ENCODE measurements at regions not wholly inside any gene's neighbourhood (a gene's known extent, or its start where the extent isn't known, plus 50 kb on each side); places are given as distances from the start of the nearest gene placed in this dataset.
A peak's percentile ranks its signal among the peaks of the same experiment; 100 is the strongest.

DNA sequence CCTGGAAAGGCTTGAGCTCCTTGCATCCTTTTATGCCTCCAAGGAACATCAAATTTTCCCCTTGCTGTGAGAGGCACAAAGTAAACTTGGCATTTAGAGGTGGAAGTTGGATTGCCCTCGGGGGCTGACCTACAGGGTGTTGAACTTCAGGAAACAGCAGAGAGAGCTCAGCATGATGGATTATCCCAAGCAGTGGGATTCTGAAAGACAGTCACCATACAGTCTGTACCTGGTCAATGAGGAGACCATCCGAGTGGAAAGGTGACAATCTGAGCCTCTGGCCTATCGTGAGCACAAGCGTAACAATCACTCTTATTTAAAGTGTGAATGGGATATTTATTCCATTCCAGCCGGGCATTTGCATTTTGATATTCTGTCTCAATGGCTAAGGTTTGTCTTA is 105.6 kb upstream of the NECTIN3 start:
- Histone ChIP-seq H2BK20ac (ENCODE audit: low read depth, low read length, poor library complexity, severe bottlenecking) (peak overlapping the region; percentile 6), H3K4ac (ENCODE audit: low read depth, low read length) (no peak overlapping the region), H3K27me3 (ENCODE audit: insufficient read depth, low read length) (no peaks in the 10 kb centered on the region), H2BK15ac (ENCODE audit: low read depth, low read length) (no peak overlapping the region), H3T11ph (ENCODE audit: low read length) (no peak overlapping the region), H4K20me1 (ENCODE audit: control insufficient read depth, insufficient read depth, insufficient read length) (no peaks in the 10 kb centered on the region), H3K18ac (ENCODE audit: insufficient read length, low read depth, low read length) (no peak overlapping the region), H3K79me1 (ENCODE audit: insufficient read depth, low read depth, low read length, poor library complexity, severe bottlenecking) (no peaks in the 10 kb centered on the region), H3K14ac (ENCODE audit: insufficient read depth, low read length) (no peak overlapping the region), H3K9me3 (ENCODE audit: control insufficient read depth, low read depth, low read length) (peaks cover 11% of the 10 kb centered on the region), H4K5ac (ENCODE audit: insufficient read length, low read depth, low read length) (no peak overlapping the region), H3K23ac (ENCODE audit: insufficient read length, low read depth, low read length) (no peak overlapping the region), H2AFZ (ENCODE audit: low read length) (no peak overlapping the region), H3K9ac (ENCODE audit: extremely low read depth, insufficient read length, low read length) (no peak overlapping the region), H3K4me2 (ENCODE audit: insufficient read depth, insufficient read length, low read length) (peak overlapping the region; percentile 17), H2BK120ac (ENCODE audit: low read depth, low read length, poor library complexity, severe bottlenecking) (no peak overlapping the region), H2BK5ac (ENCODE audit: insufficient read length, low read length) (no peak overlapping the region), H4K8ac (replicated peaks; ENCODE audit: insufficient read length, low read depth, low read length) (no peak overlapping the region), H3K79me2 (ENCODE audit: insufficient read depth, low read length) (peaks cover 20% of the 10 kb centered on the region; the same call in 1 of the 2 replicates), H2BK12ac (ENCODE audit: insufficient read length, low read depth, low read length) (no peak overlapping the region), H3K27ac (ENCODE audit: insufficient read length, low read depth, low read length) (no peak overlapping the region), H3K4me1 (ENCODE audit: insufficient read depth, low read length) (no peaks in the 10 kb centered on the region), H2AK5ac (ENCODE audit: insufficient read length, low read length) (no peak overlapping the region), H3K56ac (ENCODE audit: insufficient read length, low read depth, low read length) (no peak overlapping the region), H3K23me2 (ENCODE audit: insufficient read length, low read depth, low read length, poor library complexity, severe bottlenecking) (no peaks in the 10 kb centered on the region), H4K91ac (ENCODE audit: insufficient read length, low read depth, low read length) (no peak overlapping the region)
- no CpG with 5 or more reads among the region's 5 CpGs for WGBS (ENCODE audit: extremely low coverage, insufficient read length, low lambda C conversion rate)
- no peak for DNase-seq
- no peaks in the 10 kb centered on the region for H3K4me1 Mint-ChIP-seq
- peaks cover 31 to 67% (median 44%) of the 10 kb centered on the region in 3 experiments for H3K36me3 Mint-ChIP-seq (ENCODE audit: insufficient read depth in 1 of 3, low read depth in 3 of 3)
- no peak overlapping the region for H3K27ac Mint-ChIP-seq
- peaks cover 32 to 40% of the 10 kb centered on the region in 2 experiments for H3K9me3 Mint-ChIP-seq
- H3K27me3 Mint-ChIP-seq (ENCODE audit: low read depth), result no peaks in the 10 kb centered on the region
- H3K4me3 Mint-ChIP-seq, result no peak overlapping the region
- TF ChIP-seq, protein P1, sequence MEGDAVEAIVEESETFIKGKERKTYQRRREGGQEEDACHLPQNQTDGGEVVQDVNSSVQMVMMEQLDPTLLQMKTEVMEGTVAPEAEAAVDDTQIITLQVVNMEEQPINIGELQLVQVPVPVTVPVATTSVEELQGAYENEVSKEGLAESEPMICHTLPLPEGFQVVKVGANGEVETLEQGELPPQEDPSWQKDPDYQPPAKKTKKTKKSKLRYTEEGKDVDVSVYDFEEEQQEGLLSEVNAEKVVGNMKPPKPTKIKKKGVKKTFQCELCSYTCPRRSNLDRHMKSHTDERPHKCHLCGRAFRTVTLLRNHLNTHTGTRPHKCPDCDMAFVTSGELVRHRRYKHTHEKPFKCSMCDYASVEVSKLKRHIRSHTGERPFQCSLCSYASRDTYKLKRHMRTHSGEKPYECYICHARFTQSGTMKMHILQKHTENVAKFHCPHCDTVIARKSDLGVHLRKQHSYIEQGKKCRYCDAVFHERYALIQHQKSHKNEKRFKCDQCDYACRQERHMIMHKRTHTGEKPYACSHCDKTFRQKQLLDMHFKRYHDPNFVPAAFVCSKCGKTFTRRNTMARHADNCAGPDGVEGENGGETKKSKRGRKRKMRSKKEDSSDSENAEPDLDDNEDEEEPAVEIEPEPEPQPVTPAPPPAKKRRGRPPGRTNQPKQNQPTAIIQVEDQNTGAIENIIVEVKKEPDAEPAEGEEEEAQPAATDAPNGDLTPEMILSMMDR (conservative IDR thresholded peaks at IDR 0.05), result no peak

Data from H9 (cell line).